KMS-11 (cell line): ENCODE measurements at regions not wholly inside any gene's neighbourhood (a gene's known extent, or its start where the extent isn't known, plus 50 kb on each side); places are given as distances from the start of the nearest gene placed in this dataset.

Experiments used
- H2AFZ ChIP-seq: fragments of 200-600 bp; sonication (generic); 2 replicates; pipeline ENCODE4 v1.6.1; 2016; ENCODE audit warnings: antibody characterized with exemption, mixed run types, low read depth
- H3K27ac ChIP-seq: fragments of 200-600 bp; sonication (generic); 2 replicates; pipeline ENCODE4 v1.6.1; 2016; ENCODE audit warnings: mild to moderate bottlenecking, mixed run types
- H3K27me3 ChIP-seq: fragments of 200-600 bp; sonication (generic); 2 replicates; pipeline ENCODE4 v1.6.1; 2017; ENCODE audit warnings: mild to moderate bottlenecking, low read depth, mixed run types, moderate library complexity; ENCODE audit not compliant: insufficient read depth
- H3K36me3 ChIP-seq: fragments of 200-600 bp; sonication (generic); 2 replicates; pipeline ENCODE4 v1.6.1; 2017; ENCODE audit warnings: mild to moderate bottlenecking, mixed run types; ENCODE audit not compliant: insufficient read depth
- H3K4me1 ChIP-seq: fragments of 200-600 bp; sonication (generic); 2 replicates; pipeline ENCODE4 v1.6.1; 2016; ENCODE audit warnings: mild to moderate bottlenecking, low read depth, mixed run types; ENCODE audit not compliant: poor library complexity, severe bottlenecking
- H3K4me2 ChIP-seq: fragments of 200-600 bp; sonication (generic); 2 replicates; pipeline ENCODE4 v1.7.0; 2016; ENCODE audit warnings: mild to moderate bottlenecking, mixed run types
- H3K4me3 ChIP-seq: fragments of 200-600 bp; sonication (generic); IDR thresholded peaks from 2 replicates; pipeline ENCODE4 v1.6.1; 2017; ENCODE audit warnings: low read depth, low read length, mixed read lengths; ENCODE audit not compliant: insufficient read depth
- H3K79me2 ChIP-seq: fragments of 200-600 bp; sonication (generic); 2 replicates; pipeline ENCODE4 v1.6.1; 2016; ENCODE audit warnings: low read depth, mixed run types; ENCODE audit not compliant: insufficient read depth
- H3K9ac ChIP-seq: fragments of 200-600 bp; sonication (generic); 2 replicates; pipeline ENCODE4 v1.6.1; 2016; ENCODE audit warnings: mild to moderate bottlenecking, mixed run types
- H4K20me1 ChIP-seq: fragments of 200-600 bp; sonication (generic); 2 replicates; pipeline ENCODE4 v1.6.1; 2016; ENCODE audit warnings: mild to moderate bottlenecking, mixed run types; ENCODE audit not compliant: insufficient read depth
- CTCF ChIP-seq: fragments of 200-600 bp; sonication (generic); conservative IDR thresholded peaks from 2 replicates; pipeline ENCODE4 v1.6.1; 2017; ENCODE audit warnings: low read depth, mild to moderate bottlenecking, antibody characterized with exemption, low read length, moderate library complexity, mixed read lengths

- Histone ChIP-seq H4K20me1 (no peaks in the 10 kb centered on the region), H2AFZ (no peak overlapping the region), H3K4me1 (no peaks in the 10 kb centered on the region), H3K27ac (no peak overlapping the region), H3K79me2 (no peaks in the 10 kb centered on the region), H3K27me3 (no peaks in the 10 kb centered on the region), H3K36me3 (no peaks in the 10 kb centered on the region), H3K4me3 (no peak overlapping the region), H3K4me2 (no peak overlapping the region), H3K9ac (no peak overlapping the region)
- TF ChIP-seq CTCF: no peak
Observed at GRCh38 chr5:144548936-144549335, 378.3 kb downstream of the KCTD16 start.

GRCh38 chr5:144547098-144547499 is 376.4 kb downstream of the KCTD16 start:
- no peak overlapping the region for H3K4me3 ChIP-seq
- H3K27ac ChIP-seq: no peak overlapping the region
- H3K27me3 ChIP-seq: no peaks in the 10 kb centered on the region
- H4K20me1 ChIP-seq: no peaks in the 10 kb centered on the region
- H3K4me2 ChIP-seq: no peak overlapping the region
- no peaks in the 10 kb centered on the region for H3K79me2 ChIP-seq
- TF ChIP-seq CTCF: no peak
- H3K9ac ChIP-seq: no peak overlapping the region
- no peak overlapping the region for H2AFZ ChIP-seq
- no peaks in the 10 kb centered on the region for H3K36me3 ChIP-seq
- H3K4me1 ChIP-seq: no peaks in the 10 kb centered on the region

GRCh38 chr5:144538845-144539244 is 368.2 kb downstream of the KCTD16 start:
- Histone ChIP-seq H3K27ac (no peak overlapping the region), H3K9ac (no peak overlapping the region), H3K79me2 (no peaks in the 10 kb centered on the region), H2AFZ (no peak overlapping the region), H3K4me2 (no peak overlapping the region), H4K20me1 (no peaks in the 10 kb centered on the region), H3K27me3 (no peaks in the 10 kb centered on the region), H3K36me3 (no peaks in the 10 kb centered on the region), H3K4me3 (no peak overlapping the region), H3K4me1 (no peaks in the 10 kb centered on the region)
- no peak for TF ChIP-seq CTCF
